Activated CD4-positive, alpha-beta T cell treated with anti-CD3 and anti-CD28 coated beads, Interleukin-2, amount 10 ng/mL, durations not matched to agents 7 days and 5 days (primary cell): ENCODE measurements at regions not wholly inside any gene's neighbourhood (a gene's known extent, or its start where the extent isn't known, plus 50 kb on each side); places are given as distances from the start of the nearest gene placed in this dataset.
"Not testable (repeated sequence)": the region's sequence is repeated elsewhere in the genome, so short reads cannot be mapped to it uniquely, and the experiment has no call there.

Experiments
- CTCF ChIA-PET: fragments of 350-600 bp; sonication (Branson Sonifier 250); formaldehyde crosslinking; loops from one replicate; lab custom pipeline; 2021; ENCODE audit warnings: antibody characterized with exemption; lab: Charles Lee
- POLR2A ChIA-PET: fragments of 350-600 bp; sonication (Branson Sonifier 250); formaldehyde crosslinking; loops from one replicate; lab custom pipeline; 2021; ENCODE audit warnings: antibody characterized with exemption; lab: Charles Lee
- DNase-seq: peaks from one replicate; pipeline ENCODE4 v3.0.0-alpha.2; 2020
- H3K27ac Mint-ChIP-seq: one replicate; pipeline ENCODE4 v1.8.0; 2021; ENCODE audit warnings: mild to moderate bottlenecking, moderate library complexity, mixed read lengths
- H3K27me3 Mint-ChIP-seq: one replicate; pipeline ENCODE4 v1.8.0; 2021; ENCODE audit warnings: mixed read lengths
- H3K36me3 Mint-ChIP-seq: one replicate; pipeline ENCODE4 v1.8.0; 2021; ENCODE audit warnings: low read depth, mixed read lengths
- H3K4me1 Mint-ChIP-seq: one replicate; pipeline ENCODE4 v1.8.0; 2021; ENCODE audit warnings: mixed read lengths
- H3K4me3 Mint-ChIP-seq: one replicate; pipeline ENCODE4 v1.8.0; 2021; ENCODE audit warnings: mild to moderate bottlenecking, moderate library complexity, mixed read lengths
- H3K9me3 Mint-ChIP-seq: one replicate; pipeline ENCODE4 v1.8.0; 2021; ENCODE audit warnings: mixed read lengths

DNA sequence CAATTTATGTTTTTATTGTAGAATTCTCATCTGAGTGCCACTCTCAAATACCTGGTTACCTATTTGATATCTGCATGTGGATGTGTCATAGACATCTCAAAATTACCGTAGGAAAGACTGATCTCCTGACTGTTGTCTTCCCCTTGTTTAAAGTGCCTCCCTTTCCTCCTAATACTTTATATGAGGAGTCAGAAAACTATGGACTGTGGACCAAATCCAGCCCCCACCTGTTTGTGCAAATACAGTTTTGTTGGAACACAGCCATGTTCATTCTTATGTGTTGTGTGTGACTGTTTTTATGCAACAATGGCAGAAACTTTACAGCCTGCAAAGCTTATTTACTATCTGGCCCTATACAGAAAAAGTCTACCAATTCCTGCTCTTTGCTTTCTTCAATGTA lies 150.6 kb downstream of the NBPF8 start:
- H3K27me3 Mint-ChIP-seq, CTCF ChIA-PET, H3K9me3 Mint-ChIP-seq, H3K36me3 Mint-ChIP-seq, H3K4me1 Mint-ChIP-seq, POLR2A ChIA-PET, DNase-seq, H3K4me3 Mint-ChIP-seq, H3K27ac Mint-ChIP-seq: not testable (repeated sequence)

DNA sequence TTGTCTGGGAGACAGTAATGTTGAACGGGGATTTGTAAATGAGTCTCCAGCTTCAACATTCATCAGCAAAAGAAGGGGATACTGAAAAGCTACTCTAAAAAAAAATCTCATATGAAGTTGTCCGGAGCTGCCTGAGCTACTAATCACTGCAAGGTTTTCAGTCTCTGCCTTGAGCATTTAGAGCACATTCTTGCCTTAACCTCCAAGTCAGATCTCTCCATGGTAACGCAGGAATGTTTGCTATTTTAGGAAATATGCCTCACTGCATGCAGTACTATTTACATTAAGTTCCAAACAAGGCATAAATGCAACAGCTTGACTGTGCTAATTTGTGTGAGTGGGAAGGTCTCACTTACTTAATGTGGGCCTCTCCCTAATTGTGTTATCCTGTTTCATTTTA lies 152.8 kb downstream of the NBPF8 start:
- H3K36me3 Mint-ChIP-seq, H3K4me1 Mint-ChIP-seq, CTCF ChIA-PET, H3K4me3 Mint-ChIP-seq, H3K9me3 Mint-ChIP-seq, DNase-seq, H3K27me3 Mint-ChIP-seq, POLR2A ChIA-PET, H3K27ac Mint-ChIP-seq: not testable (repeated sequence)

DNA sequence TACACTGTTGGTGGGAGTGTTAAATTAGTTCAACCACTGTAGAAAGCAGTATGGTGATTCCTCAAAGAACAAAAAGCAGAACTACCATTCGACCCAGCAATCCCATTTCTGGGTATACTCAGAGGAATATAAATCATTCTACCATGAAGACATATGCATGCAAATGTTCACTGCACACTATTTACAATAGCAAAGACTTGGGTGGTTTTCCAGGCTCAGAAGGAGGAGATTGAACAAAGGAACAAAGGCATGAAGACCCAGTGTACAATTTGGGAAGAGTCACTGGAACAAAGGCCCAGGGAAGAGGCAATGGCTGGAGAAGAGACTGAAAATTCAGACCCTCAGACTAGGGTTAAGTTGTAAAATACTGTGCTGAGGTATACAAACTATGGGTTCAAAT lies 148.5 kb upstream of the NBPF26 start:
- H3K36me3 Mint-ChIP-seq, H3K27me3 Mint-ChIP-seq, H3K27ac Mint-ChIP-seq, DNase-seq, H3K4me1 Mint-ChIP-seq, CTCF ChIA-PET, POLR2A ChIA-PET, H3K4me3 Mint-ChIP-seq, H3K9me3 Mint-ChIP-seq: not testable (repeated sequence)

DNA sequence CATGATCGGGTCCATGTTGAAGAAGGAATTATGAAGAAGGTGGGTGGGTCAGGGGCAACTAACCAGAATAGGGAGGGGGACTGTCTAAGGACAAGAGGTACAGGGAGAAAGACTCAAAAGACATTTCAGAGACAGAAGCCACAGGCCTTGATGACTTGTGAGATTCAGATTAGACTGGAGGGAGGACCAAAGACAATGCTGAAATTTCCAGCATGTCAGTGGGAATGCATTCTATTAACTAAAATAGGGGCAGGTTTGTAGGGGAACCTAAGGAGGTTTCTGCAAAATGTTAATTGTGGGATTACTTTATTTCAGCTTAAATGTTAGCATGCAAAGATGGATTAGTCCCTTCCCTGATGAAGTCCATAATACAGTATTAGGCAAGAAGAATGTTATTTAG lies 141.6 kb upstream of the NBPF26 start:
- POLR2A ChIA-PET, DNase-seq, H3K4me1 Mint-ChIP-seq, H3K4me3 Mint-ChIP-seq, H3K9me3 Mint-ChIP-seq, H3K27me3 Mint-ChIP-seq, CTCF ChIA-PET, H3K36me3 Mint-ChIP-seq, H3K27ac Mint-ChIP-seq: not testable (repeated sequence)

DNA sequence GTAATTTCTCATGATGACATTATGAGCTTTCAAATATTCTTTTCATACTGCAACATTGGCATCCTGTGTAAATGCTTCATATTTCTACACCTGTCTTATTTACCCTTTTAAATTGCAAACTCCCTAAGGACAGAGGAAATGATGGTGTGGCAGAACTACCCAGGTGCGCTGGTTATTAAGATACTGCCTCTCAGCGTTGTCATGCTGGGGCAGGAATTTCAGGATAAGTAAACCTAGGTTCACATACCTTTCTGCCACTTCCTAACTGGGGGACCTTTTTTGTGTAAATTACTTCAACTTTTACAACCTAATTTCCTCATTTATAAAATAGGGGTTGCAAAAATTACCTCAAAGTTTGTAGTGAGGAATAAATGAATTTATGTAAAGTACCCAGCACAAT lies 137.7 kb upstream of the NBPF26 start:
- H3K9me3 Mint-ChIP-seq, H3K27me3 Mint-ChIP-seq, H3K27ac Mint-ChIP-seq, H3K4me3 Mint-ChIP-seq, H3K36me3 Mint-ChIP-seq, H3K4me1 Mint-ChIP-seq, CTCF ChIA-PET, POLR2A ChIA-PET, DNase-seq: not testable (repeated sequence)

DNA sequence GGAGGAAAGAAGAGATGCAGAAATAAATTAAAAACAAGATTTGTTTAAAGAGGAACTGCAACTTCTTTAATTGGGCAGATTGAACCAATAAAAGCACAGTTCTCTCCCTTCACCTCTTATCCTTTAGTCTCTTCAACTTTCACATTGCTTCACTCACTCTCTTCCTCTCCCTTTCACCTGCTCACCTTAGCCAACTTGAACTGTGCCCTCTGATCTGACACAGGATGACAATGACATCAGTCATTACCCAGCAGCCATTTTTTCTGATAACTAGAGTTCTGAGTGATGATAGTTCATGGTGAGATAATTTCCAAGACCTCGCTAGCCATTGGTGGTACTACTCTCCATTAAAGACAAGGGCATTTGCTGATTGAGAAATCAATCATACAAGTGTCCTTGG lies 134.9 kb upstream of the NBPF26 start:
- H3K4me1 Mint-ChIP-seq, CTCF ChIA-PET, H3K27ac Mint-ChIP-seq, H3K9me3 Mint-ChIP-seq, H3K4me3 Mint-ChIP-seq, POLR2A ChIA-PET, H3K36me3 Mint-ChIP-seq, DNase-seq, H3K27me3 Mint-ChIP-seq: not testable (repeated sequence)

DNA sequence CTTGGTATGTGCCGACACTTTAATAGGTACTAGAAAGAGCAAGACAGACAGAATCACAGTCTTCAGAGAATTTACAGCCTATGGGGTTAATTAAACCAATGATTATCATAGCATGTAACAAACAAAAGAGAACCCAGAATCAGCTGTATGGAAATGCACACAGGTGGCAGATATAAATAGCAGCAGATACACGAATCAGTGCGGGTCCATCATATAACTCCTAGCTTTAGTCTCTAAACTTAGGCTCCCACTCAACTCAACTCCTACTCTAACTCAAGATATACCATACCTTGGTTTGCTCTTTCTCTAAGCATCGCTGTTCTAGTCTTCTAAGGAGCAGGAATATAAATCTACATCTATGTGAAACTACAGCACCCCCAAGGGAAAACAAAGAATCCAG lies 132.0 kb upstream of the NBPF26 start:
- H3K9me3 Mint-ChIP-seq, CTCF ChIA-PET: not testable (repeated sequence)

DNA sequence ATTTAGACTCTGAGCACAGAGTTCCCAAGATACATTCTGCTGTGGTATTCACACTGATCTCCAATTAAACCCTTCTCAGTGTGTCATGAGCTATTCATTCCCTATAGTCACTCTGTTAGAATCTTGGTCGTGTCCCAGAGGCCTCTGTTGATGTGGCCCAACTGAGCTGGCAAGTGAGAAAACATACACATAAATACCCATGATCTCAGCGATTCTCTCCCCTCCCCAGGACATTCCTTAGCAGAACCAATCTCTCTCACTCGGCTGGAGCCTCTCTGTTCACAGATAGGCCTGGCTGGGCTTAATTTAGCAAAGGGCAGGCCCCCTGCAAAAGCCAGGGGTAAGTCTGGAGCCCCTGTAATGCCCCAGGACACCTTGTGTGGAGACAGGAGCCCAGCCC lies 130.8 kb upstream of the NBPF26 start:
- DNase-seq, H3K4me1 Mint-ChIP-seq, H3K27me3 Mint-ChIP-seq, H3K9me3 Mint-ChIP-seq, CTCF ChIA-PET, H3K27ac Mint-ChIP-seq, POLR2A ChIA-PET, H3K4me3 Mint-ChIP-seq, H3K36me3 Mint-ChIP-seq: not testable (repeated sequence)

More for the DNA sequence above, 132.0 kb upstream of the NBPF26 start:
- H3K36me3 Mint-ChIP-seq, H3K4me1 Mint-ChIP-seq, H3K27ac Mint-ChIP-seq, H3K4me3 Mint-ChIP-seq, H3K27me3 Mint-ChIP-seq, DNase-seq, POLR2A ChIA-PET: not testable (repeated sequence)

DNA sequence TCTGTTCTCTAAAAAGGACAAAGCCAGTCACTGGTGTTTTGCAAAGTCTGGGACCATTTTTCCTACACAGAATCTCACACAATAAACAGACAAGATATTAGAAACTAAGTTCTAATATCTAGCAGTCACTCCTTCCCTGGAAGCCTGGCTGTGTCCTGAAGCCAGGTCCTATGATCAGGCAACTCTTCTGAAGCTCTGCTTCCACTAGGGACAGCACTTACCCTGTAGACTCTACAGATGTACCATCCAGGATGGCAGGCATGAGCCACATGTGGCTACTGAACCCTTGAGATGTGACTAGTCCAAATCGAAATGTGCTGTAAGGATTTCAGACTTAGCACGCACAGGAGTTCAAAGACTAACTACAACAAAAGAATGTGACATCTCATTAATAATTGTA lies 130.1 kb upstream of the NBPF26 start:
- H3K4me3 Mint-ChIP-seq, H3K27me3 Mint-ChIP-seq: not testable (repeated sequence)

DNA sequence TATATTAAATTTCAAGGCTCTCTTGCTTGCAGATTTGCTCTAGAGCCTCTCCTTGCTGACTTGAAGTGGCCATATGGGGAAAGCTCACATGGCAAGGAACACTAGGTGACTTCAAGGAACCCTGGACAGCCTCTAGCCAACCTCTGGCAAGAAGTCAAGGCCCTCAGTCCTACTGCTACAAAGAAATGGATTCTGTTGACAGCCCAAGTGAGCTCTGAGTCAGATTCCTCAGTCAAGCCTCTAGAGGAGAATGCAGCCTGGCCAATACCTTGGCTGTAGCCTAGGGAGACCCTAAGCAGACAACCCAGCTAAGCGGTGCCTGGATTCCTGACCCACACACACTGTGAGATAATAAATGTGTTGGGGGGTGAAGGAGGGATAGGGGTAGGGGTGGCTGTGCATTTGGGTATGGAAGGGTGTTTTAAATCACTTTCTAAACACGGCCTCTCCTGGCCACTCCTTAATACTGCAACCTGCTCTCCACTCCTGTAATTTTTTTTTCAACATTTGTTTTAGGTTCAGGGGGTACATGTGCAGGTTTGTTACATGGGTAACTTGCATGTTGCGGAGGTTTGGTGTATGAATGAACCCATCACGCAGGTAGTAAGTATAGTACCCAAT lies 125.3 kb upstream of the NBPF26 start:
- CTCF ChIA-PET, H3K27me3 Mint-ChIP-seq, H3K9me3 Mint-ChIP-seq, POLR2A ChIA-PET, H3K27ac Mint-ChIP-seq, H3K4me3 Mint-ChIP-seq, H3K4me1 Mint-ChIP-seq, H3K36me3 Mint-ChIP-seq, DNase-seq: not testable (repeated sequence)

More for the DNA sequence above, 130.1 kb upstream of the NBPF26 start:
- H3K4me1 Mint-ChIP-seq, CTCF ChIA-PET, H3K36me3 Mint-ChIP-seq, POLR2A ChIA-PET, DNase-seq, H3K9me3 Mint-ChIP-seq, H3K27ac Mint-ChIP-seq: not testable (repeated sequence)

DNA sequence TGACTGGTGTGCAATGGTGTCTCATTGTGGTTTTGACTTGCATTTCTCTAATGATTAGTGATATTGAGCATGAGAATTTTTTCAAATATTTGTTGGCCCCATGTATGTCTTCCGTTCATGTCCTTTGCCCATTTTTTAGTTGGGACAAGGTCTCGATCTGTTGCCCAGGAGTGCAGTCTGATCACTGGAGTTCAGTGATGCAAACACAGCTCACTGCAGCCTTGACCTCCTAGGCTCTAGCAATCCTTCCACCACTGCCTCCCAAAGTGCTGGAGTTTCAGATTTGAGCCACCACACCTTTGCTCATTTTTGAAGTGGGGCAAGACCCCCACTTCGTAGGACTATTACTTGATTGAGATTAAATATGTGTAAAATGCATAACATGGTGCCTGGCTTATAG lies 124.2 kb upstream of the NBPF26 start:
- H3K27me3 Mint-ChIP-seq, H3K4me3 Mint-ChIP-seq, H3K4me1 Mint-ChIP-seq, DNase-seq, POLR2A ChIA-PET, CTCF ChIA-PET, H3K36me3 Mint-ChIP-seq, H3K27ac Mint-ChIP-seq, H3K9me3 Mint-ChIP-seq: not testable (repeated sequence)

DNA sequence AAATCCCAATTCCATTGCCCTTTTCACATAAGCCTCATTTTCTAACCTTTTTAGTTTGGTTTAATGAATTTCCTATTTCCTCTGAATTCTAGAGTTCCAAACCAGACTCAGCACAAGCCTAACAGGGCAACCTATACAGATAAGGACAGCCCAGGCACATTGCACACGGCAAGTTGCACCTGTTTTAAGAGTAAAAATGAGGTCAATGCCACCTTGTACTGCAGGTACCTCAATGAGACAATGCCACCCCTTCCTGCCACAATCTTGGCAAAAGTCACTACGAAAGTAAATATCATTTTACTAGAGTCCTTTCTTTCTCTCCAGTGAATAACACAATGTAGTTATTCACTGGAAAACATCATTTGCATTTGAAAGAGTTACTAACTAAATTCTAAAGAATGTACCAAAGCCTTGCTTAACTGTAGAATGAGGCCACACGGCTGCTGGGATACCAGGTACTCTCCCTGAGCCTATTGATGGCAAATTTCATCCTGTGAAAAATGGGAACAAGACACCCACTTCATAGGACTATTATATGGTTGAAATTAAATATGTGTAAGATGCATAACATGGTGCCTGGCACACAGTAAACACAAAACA lies 123.2 kb upstream of the NBPF26 start:
- H3K27me3 Mint-ChIP-seq, H3K4me3 Mint-ChIP-seq, H3K27ac Mint-ChIP-seq, DNase-seq, H3K36me3 Mint-ChIP-seq, CTCF ChIA-PET, H3K4me1 Mint-ChIP-seq, POLR2A ChIA-PET, H3K9me3 Mint-ChIP-seq: not testable (repeated sequence)

DNA sequence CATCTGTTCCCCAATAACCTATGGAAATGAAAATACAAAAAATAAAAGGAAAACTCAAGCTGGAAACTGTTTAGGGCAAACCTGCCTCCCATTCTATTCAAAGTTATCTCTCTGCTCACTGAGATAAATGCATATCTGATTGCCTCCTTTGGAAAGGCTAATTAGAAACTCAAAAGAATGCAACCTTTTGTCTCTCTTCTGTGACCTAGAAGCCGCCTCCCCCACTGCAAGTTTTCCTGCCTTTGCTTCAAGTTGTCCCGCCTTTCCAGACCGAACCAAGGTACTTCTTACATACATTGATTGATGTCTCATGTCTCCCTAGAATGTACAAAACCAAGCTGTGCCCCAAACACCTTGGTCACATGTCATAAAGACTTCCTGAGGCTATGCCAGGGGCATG lies 115.9 kb upstream of the NBPF26 start:
- H3K36me3 Mint-ChIP-seq, CTCF ChIA-PET, H3K9me3 Mint-ChIP-seq, DNase-seq, H3K4me1 Mint-ChIP-seq, H3K4me3 Mint-ChIP-seq, H3K27me3 Mint-ChIP-seq, H3K27ac Mint-ChIP-seq, POLR2A ChIA-PET: not testable (repeated sequence)

DNA sequence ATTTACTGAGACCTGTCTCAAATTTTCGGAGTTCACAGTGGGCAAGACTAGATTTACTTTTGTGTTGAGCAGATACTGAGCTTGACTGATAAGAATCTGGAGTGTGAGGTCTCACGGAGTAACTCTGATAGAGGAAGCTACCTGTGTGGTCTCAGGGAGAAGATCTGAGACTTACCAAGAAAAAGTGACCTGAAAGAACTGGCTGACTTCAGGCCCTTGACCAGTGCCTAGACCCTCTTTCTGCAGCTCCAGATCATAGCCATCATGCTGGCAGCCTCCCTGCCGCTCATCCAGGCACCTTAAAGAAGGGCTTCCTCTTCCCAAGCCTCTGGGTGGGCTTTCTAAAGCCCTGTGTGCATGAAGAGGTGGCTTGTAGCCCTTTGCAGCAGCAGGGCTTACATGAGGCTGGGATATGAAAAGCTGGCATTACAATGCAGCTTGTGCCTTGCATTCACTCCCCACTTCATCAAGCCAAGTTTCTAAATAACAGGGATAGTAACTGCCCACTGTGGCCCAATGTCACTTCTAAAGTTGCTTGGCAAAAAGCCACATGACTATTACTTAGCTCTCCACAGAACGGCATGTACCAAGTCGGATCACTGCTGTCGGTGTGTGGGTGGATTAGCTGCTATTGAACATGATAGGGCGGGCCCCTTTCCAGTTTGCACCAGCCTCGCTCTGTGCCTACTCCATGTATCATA lies 115.3 kb upstream of the NBPF26 start:
- CTCF ChIA-PET, H3K27me3 Mint-ChIP-seq, H3K36me3 Mint-ChIP-seq, H3K9me3 Mint-ChIP-seq, POLR2A ChIA-PET, H3K4me1 Mint-ChIP-seq, H3K27ac Mint-ChIP-seq, DNase-seq, H3K4me3 Mint-ChIP-seq: not testable (repeated sequence)
